ENCODE measurements at regions not wholly inside any gene's neighbourhood (a gene's known extent, or its start where the extent isn't known, plus 50 kb on each side); places are given as distances from the start of the nearest gene placed in this dataset.

GRCh38 chr4:56209767-56210166 is 177.5 kb downstream of the AASDH start:
- H3K4me3 ChIP-seq (ENCODE audit: low read depth, low read length), result no peak overlapping the region
- no peaks in the 10 kb centered on the region for H3K36me3 ChIP-seq (ENCODE audit: control insufficient read depth, insufficient read depth, low read length)
- POLR2A ChIA-PET, result no interaction called here
- CTCF ChIA-PET, result no interaction called here
- H3K27me3 ChIP-seq (ENCODE audit: control insufficient read depth, insufficient read depth, low read length), result no peaks in the 10 kb centered on the region
- TF ChIP-seq, protein P1, sequence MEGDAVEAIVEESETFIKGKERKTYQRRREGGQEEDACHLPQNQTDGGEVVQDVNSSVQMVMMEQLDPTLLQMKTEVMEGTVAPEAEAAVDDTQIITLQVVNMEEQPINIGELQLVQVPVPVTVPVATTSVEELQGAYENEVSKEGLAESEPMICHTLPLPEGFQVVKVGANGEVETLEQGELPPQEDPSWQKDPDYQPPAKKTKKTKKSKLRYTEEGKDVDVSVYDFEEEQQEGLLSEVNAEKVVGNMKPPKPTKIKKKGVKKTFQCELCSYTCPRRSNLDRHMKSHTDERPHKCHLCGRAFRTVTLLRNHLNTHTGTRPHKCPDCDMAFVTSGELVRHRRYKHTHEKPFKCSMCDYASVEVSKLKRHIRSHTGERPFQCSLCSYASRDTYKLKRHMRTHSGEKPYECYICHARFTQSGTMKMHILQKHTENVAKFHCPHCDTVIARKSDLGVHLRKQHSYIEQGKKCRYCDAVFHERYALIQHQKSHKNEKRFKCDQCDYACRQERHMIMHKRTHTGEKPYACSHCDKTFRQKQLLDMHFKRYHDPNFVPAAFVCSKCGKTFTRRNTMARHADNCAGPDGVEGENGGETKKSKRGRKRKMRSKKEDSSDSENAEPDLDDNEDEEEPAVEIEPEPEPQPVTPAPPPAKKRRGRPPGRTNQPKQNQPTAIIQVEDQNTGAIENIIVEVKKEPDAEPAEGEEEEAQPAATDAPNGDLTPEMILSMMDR (IDR thresholded peaks at IDR 0.05; ENCODE audit: insufficient read depth, low read depth, low read length), result no peak
- DNase-seq (ENCODE audit: low read depth), result no peak

DNA sequence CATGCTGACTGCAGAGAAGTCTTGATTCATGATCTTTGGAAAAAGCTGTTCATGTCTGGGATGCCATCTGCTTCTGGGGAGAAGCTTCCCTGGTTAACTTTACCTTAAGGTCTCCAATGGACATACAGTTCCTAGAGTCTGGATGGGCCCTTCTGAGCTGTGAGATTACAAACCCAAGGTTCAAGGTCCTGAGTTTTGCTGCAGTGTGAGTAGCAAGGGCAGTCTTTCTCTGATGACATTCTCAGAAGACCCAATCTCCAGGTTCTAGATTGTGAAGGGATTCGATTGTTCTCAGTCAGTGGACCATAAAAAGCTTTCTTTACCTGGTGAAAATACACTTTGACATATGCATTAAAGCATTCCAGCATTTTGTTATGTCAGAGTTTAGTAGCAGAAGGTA is 179.2 kb downstream of the AASDH start:
- DNase-seq (ENCODE audit: low read depth), result no peak
- POLR2A ChIA-PET, result no interaction called here
- TF ChIP-seq, protein P1 (IDR thresholded peaks at IDR 0.05; ENCODE audit: insufficient read depth, low read depth, low read length), result no peak
- H3K4me3 ChIP-seq (ENCODE audit: low read depth, low read length), result no peak overlapping the region
- no peaks in the 10 kb centered on the region for H3K36me3 ChIP-seq (ENCODE audit: control insufficient read depth, insufficient read depth, low read length)
- CTCF ChIA-PET, result no interaction called here
- H3K27me3 ChIP-seq (ENCODE audit: control insufficient read depth, insufficient read depth, low read length), result no peaks in the 10 kb centered on the region

GRCh38 chr4:56206258-56206657 is 181.0 kb downstream of the AASDH start:
- Histone ChIP-seq H3K36me3 (ENCODE audit: control insufficient read depth, insufficient read depth, low read length) (no peaks in the 10 kb centered on the region), H3K4me3 (ENCODE audit: low read depth, low read length) (no peak overlapping the region), H3K27me3 (ENCODE audit: control insufficient read depth, insufficient read depth, low read length) (no peaks in the 10 kb centered on the region)
- TF ChIP-seq, protein P1 (IDR thresholded peaks at IDR 0.05; ENCODE audit: insufficient read depth, low read depth, low read length), result no peak
- ChIA-PET CTCF (no interaction called here), POLR2A (no interaction called here)
- no peak for DNase-seq (ENCODE audit: low read depth)

DNA sequence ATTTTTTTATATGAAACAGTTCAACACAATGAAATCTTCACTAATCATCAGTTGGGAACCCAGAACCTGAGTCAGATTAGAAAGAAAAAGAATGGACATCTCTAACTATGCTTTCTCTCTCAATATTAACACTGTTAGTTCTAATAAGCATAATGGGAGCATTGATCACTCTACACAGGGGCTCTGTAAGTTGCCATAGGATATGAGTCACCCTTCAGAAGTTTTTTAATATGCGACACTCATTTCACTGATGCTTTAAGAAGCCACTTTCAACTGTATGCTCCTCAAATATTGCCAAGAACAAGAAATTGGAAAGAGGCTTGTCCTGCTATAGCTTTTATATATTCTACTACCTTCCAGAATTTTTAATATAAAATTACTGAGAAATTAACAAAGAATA is 187.0 kb downstream of the AASDH start:
- POLR2A ChIA-PET, result no interaction called here

DNA sequence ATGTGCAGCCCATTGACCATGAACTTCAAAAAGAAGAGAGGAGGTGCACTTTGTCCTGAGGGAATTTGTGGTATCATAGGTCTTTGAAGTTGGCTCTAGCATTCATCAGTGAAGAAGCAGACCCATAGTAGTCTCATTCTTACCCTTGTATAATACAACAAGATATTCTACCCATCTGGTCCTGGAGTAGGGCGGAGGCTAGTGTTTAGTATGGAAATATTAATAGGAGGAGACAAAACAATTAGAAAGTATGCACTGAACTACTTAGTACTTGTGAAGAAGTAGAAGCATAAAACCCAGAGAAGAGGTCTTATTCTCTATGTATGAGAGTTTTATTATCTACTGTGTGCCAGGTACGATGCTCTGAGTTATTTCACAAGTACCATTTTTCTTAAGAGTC is 189.0 kb downstream of the AASDH start:
- TF ChIP-seq, protein P1 (IDR thresholded peaks at IDR 0.05; ENCODE audit: insufficient read depth, low read depth, low read length), result no peak
- Histone ChIP-seq H3K36me3 (ENCODE audit: control insufficient read depth, insufficient read depth, low read length) (no peaks in the 10 kb centered on the region), H3K27me3 (ENCODE audit: control insufficient read depth, insufficient read depth, low read length) (no peaks in the 10 kb centered on the region), H3K4me3 (ENCODE audit: low read depth, low read length) (no peak overlapping the region)
- ChIA-PET POLR2A (no interaction called here), CTCF (no interaction called here)
- no peak for DNase-seq (ENCODE audit: low read depth)

More for the DNA sequence above, 187.0 kb downstream of the AASDH start:
- TF ChIP-seq, protein P1 (IDR thresholded peaks at IDR 0.05; ENCODE audit: insufficient read depth, low read depth, low read length), result no peak
- Histone ChIP-seq H3K36me3 (ENCODE audit: control insufficient read depth, insufficient read depth, low read length) (no peaks in the 10 kb centered on the region), H3K4me3 (ENCODE audit: low read depth, low read length) (no peak overlapping the region), H3K27me3 (ENCODE audit: control insufficient read depth, insufficient read depth, low read length) (no peaks in the 10 kb centered on the region)
- CTCF ChIA-PET, result no interaction called here
- DNase-seq (ENCODE audit: low read depth), result no peak

Data from BJ (cell line).